CD1c-positive myeloid dendritic cell (primary cell): ENCODE measurements at regions not wholly inside any gene's neighbourhood (a gene's known extent, or its start where the extent isn't known, plus 50 kb on each side); places are given as distances from the start of the nearest gene placed in this dataset.

Experiments
- DNase-seq: peaks from one replicate; pipeline ENCODE4 v3.0.0-alpha.2; 2016; ENCODE audit errors: extremely low spot score

DNA sequence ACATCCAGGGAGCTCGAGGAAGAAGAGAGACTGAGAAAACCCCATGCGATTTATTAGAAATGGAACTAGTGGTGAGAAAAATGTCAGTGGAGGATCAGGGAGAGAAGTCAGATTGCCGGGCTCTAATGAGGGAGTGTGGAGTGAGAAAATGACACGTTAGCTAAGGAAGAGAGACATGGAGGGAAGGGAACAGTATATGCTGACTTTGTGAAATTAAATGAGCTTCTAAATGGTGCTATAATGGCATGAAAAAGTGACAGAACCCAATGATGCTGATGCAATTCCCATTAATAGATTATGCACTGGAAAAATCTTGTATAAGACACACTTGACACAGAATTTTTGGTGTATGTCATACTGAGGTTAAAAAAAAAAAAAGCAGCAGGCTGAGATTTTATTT, 112.6 kb downstream of the HSPH1 start:
- no peak for DNase-seq

DNA sequence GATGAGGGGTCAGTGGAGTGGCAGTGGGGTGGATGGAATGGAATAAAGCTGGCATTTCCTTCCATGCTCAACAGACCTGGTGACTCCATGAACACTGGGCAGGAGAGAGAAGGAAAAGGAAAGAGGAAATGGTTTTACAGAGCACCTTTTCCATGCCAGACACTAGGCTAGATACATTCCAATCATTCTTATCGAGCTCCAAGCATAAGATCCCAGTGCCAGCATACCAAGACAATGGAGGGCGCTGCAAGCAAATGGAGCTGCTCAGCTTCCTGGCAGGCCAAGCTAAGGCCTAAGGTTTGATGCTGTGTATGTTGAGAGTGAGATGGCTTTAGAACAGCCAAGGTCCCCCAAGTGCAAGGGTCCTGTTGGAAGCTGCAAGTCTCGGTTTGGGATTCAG, 113.2 kb downstream of the HSPH1 start:
- no peak for DNase-seq

DNA sequence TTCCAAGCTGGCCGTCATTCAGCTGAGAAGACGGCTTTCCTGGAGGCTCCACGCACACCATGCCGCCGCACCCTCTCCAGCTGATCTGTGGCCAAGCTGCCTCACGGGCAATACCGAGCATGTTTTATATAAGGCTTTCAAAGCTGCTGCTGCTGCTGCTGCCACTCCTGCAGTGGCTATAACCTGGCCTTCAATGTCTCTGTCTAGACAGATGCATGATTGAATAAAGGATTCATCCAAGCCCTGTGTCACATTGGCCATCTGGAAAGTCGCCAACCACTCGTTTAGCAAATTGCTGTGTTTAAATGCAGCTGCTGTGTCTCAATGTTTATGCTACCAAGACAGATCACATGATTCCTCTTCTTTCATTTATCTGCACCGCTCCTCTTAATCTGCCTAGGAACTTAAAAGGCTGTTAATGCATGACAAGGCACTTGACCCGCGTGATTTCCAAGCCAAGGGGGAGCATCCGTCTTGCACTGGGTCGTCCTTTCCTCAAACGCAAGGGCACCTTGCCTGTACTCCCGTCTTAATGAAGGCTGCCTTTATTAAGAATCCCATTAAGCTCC, 114.3 kb downstream of the TEX26 start:
- DNase-seq, result peak; percentile 26

DNA sequence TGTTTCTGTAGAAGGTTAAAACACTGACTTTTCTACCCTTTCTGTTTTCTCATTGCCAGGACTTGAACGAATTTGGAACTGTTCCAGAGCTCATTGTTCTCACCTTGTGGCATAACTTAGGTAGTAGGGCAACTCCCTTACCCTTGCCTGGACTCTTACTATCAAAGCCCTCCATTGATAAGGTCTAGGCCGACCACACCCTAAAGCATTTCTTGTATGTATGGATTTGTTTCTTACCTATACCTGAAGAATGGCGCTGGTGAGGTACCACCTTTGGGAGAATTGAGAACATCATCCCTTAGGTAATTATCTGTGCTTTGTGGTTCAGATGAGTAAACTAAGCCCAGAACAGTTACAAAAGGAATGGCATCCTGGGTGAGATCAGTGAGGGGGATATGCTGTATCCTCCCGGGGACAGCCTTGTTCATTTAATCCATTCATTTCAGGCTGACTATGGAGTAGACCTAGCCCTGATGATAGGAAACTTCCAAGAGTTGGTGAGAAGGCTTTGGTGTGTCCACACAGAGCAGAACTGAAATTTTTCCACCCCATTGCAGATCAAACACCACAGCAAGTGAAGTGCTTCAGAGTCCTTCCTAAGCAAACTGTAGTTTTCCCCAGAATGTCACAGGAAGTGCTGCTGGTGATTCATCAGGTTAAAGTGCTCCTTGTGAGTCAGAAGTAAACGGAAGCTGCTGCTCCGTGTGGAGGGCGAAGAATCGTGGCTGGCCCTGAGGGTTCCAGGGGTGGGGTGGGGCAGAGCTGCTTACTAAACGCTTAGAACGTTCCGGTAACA, 113.0 kb downstream of the TEX26 start:
- peak; percentile 95 for DNase-seq

DNA sequence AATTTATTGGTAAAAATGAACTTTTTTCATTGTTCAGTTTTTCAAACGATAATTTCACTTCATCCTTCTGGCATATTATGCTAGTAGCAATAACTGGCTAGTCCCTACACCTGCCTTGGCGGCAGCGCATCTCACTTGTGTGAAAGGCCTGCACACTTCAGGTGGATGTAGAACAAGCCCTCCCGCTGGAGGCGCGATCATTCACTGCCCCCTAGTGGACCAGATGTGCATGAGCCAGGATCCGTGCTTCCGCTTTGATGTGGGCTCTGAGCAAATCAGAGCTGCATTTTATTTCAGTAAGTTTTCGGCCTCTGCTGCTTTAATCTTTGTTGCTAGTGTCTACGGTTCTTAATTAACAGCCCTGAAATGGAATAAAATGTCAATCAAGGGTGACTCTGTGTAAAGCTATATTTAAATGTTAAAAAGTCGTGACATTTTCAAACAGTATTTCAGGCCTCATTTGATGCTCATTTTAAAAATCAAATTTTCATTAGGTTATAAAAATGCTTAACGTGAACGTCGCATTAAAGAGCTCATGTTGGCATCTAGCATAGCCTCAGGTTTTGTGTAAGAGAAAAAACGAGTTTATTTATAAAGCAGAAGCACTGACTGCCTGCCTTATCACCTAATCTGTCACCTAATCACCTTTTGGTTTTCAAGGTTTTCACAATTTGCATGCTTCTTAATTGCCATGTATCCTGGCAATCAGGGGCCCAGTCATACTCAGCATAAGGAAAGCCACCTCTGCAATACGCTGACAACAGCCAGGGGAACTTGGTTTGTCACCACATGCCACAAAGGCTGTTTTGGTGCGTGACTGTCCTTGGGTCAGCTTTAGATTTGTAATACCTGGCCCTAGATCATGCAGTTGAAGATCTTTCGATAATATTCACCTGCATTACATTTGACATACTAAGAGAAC, 112.2 kb downstream of the TEX26 start:
- peak; percentile 93 for DNase-seq

DNA sequence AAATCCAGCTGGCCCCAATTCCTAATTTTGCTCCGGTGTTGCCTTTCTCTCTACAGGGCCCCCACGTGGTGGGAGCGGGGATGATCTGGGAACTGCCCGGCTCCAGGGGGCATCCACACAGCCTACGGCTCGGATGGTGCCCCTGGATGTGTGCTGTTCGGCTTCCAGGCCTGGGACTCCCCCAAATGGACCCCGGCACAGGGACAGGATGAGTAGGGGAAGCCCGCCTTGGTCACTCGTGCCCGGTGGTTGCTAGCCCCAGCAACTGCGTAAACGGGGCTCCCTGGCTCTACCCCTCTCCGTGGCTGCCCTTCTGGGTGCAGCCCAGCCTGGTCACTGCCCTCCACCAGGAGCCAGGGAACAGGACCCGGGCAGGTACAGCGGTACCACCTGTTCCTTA, 111.5 kb downstream of the TEX26 start:
- no peak for DNase-seq

DNA sequence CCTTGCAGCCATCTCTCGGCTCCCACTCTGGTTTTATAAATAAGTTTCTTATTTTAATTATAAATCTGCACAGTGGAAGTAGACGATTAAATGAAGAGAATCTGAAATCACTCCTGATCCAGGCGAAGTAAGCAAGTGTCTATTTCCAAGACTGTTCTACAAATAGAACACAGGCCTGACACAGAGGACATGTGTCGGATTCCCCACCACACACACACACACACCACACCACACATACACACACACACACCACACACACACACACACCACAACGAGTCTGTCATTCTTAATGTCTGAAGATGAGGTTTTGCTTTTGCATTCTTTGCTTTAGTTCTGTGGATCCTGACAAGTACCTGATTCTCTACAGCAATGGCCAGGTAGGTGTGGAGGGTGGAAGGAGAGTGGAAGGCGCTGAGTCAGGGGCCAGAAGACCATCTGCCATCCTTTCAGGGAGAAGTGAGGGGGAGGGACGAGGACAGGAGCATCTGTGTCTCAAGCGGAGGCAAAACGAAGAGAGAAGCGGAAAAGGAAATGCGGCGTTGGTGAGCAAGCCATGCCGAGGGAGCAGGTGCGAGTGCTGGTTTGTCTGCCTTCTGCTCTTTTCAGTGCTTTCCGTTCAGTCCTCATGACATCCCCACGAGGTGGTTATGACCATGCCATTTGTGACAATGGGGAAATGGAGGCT, 110.2 kb downstream of the TEX26 start:
- no peak for DNase-seq

DNA sequence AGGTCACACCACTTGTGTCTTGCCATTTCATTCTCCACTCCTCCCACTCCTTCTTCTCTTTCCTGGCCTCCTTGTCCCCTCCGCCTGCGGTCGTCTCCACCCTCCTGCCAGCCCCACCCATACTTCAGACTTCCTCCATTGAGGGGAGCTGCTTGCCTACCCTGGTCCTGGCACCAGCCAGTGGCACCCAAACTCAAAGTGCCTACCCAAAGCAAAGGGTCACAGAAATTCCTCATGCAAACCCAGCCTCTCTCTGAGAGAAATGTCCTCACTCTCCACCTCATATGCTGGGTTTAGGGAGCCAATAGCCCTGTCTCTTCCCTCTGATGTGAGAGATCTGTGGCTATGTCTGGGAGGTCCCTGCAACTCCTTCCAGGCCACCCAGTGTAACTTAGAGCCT, 109.6 kb downstream of the TEX26 start:
- DNase-seq, result peak; percentile 14

DNA sequence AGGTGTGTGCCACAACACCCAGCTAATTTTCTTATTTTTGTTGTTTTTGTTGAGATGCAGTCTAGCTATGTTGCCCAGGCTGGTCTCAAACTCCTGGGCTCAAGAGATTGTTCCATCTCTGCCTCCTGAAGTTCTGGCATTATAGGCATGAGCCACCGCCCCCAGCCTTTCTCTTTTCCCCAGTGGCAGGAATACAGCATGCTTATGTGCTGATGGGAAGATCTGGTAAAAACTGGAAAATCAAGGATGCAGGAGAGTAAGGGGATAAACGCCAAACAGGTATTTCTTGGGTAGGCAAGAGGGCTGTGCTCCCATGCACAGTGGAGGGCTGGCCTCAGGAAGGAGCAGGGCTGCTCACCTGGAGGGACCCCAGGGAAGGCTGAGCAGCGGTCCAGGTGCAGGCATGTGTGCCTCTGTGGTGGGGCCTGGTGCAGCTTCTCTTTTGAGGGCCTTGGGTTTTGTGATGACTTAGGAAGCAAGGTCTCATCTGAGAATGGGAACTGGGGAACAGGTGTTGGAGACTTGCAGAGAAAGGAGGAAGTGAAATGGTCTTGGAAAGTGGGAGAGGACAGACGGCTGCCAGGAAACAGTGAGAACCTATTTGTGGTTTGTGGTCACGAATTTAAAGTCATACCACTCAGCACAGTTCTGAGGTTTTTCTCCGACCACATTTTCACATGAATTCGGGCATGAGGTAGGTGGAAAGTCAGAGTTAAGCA, 106.5 kb downstream of the TEX26 start:
- DNase-seq, result peak; percentile 63

DNA sequence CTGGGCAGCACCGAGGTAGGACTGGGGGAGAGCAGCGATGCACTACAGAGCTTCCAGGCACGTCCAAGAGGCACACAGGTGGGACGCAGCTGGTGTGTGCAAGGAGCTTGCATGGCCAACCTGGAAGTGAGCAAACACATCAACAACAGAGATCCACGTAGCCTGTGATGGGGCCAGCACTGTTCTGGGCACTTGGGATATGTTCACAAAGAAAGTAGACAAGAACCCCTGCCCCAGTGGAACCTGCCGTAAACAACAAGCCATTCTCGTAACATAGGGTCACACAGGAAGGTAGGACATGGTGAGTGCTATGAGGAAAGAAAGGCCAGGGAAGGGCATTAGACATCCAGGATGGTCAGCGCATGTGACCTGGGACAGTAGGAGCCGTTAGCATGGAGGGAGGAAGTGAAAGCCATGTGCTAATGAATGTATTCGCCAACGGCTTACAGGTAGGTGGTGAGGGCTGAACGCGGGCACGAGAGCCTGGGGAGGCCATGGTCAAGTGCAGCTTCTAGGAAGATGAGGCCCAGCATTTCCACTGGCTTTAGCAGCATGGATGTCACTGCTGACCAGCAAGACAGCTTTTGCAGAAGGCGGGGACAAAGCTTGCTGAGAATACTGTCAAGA, 105.5 kb downstream of the TEX26 start:
- peak; percentile 41 for DNase-seq

DNA sequence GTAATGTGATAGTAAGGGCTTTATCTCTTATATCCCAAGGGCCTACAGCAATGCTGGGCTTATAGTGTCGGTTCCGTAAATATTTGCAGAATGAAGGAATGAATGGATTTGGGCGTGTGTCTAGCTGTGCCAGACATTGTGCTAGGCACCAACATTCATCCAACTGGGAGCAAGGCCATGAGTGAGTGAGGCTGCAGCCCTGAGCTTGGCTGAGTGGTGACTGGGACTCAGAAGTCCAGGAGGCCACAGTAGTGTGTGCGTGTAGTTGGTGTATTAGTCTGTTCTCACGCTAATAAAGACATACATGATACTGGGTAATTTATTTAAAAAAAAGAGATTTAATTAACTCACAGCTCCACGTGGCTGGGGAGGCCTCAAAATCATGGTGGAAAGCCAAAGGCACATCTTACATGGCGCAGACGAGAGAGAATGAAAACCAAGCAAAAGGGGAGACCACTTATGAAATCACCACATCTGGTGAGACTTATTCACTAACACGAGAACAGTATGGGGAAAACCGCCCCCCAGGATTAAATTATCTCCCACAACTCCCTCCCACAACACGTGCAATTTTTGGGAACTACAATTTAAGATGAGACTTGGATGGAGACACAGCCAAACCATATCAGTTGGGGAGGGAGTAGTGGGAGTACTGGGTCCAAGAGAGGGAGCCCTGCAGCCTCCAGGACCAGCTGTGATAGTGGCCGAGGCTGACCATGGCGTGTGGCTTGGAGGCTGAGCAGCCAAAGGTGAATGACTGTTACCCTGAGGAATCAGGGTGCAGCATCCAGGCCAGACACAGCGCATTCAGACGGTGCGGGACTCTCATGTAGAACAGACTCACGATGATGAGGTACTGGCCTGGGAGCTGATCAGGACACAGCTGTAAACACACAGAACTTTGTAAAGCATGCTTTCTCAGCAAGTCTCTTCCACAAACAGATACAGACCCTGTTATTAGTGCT, 104.6 kb downstream of the TEX26 start:
- DNase-seq, result peak; percentile 61

DNA sequence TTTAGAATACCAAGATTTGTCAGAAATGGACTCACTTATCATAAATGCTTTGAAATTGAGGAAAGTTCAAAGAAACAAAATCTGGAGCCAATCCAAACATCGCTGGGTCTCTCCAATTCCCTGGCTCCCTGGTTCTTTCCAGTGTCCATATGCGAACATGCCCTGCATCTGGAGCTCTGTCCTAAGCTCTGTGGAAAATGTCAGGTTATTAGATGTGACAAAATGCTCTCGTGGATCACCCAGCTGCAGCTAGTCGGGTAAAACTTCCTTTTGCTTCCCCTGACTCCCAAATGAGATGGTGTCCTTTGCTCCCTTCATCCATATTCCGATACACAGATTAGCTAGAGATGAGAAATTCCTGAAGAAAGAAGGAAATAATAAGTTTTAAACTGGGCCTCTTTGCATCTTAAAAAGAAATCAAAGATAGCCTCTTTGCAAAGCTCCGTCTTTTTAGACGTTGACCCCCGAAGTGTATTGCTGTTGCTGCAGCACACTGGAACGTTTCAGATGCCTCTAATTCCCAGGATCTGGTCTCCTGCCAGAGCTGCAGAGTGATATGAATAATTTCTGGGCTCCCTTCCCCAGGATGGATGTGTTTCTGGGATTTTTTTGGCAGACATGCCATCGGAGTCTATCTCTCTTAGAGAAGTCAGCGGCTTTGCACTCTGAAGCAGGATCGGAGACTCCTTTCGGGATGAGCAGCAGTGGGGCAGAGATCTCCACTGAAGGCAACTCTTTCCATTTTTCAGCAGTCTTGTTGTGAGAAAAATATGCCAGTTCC, 102.9 kb downstream of the TEX26 start:
- no peak for DNase-seq

DNA sequence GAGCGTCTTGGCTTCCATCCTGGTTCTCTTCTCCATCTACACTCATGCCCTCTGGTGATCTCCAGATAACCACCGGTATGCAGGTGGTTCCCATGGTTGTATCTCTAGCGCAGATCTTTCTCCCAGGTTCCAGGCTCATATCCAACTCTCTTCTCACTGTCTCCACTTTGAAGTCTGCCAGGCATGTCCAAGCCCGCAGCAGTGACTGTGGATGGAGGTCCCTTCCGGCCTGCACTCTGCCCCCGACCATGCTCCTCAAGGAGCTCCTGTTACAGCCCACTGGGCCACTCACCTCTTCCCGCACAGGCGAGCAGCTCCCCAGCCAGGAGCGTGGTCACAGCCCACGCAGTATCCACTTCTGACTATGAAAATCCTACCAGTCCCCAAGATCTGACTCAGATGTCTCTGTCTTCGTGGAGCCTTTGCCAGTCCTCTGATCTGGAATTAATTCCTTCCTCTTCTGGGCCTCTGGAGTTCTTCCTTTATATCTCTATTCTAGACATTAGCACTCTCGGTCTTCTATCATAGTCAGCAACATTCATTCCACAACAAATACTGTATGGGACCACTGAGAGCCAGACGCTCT, 100.2 kb downstream of the TEX26 start:
- no peak for DNase-seq

DNA sequence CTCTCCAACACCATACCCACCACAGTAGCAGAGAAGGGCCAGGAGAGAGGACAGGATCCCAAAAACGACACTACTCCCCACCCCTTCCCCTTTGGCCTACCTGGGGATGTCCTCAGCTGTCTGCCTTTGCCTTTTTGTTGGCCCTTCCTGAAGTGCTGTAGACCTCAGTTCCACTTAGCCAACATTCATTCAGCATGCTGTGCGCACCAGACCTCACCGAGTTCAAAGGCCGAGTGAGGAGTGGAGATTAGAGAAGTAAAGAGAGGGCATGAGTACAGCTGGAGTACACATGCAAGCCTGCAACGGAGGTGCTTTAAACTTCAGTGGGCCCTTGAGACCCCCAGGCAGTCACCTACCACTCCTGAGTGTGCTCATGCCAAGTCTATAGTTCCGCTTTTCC, 99.0 kb downstream of the TEX26 start:
- no peak for DNase-seq

DNA sequence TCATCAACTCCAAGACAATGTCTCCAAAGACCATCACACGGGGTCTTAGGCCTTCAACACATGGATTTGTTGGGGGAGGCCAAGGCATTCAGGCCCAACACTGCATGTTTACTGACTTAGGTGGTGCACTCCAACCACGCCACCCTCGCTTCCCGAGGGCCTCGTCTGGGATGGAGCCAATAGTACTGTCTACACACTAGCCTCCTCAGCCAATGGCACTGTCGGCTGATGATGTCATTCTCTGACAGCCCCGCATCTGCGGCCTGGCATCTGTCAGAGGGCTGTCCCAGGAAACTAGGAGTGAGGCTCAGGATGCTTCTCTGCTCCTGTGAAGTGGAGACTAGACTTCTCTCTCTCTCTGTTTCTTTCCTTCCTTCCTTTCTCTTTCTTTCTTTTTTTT, 96.6 kb downstream of the TEX26 start:
- no peak for DNase-seq

DNA sequence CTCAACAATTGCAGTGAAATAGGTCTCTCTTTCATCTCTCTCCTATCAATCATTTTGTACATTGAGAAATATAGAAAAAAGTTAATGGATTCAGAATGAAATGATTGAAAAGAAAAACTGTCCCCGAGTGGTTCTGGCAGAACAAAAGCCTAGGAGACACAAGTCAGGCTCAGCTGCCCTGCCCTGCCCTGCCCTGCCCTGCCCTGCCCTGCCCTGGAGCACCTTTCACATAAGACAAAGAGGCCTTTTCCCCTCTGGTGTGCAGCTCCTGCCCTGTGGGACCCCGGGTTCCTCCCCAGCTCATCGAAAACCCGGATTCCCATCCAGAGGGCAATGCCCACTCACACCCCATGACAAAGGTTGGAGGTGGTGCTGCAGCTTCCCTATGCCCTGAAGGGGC, 94.7 kb downstream of the TEX26 start:
- DNase-seq, result no peak
